HFF-Myc (cell line): ENCODE measurements at regions not wholly inside any gene's neighbourhood (a gene's known extent, or its start where the extent isn't known, plus 50 kb on each side); places are given as distances from the start of the nearest gene placed in this dataset.
"Not testable (repeated sequence)": the region's sequence is repeated elsewhere in the genome, so short reads cannot be mapped to it uniquely, and the experiment has no call there.

Experiments
- DNase-seq: peaks from one replicate; pipeline ENCODE4 v3.0.0-alpha.2; 2011; ENCODE audit warnings: low read depth; ENCODE audit errors: extremely low read depth
- H3K4me3 ChIP-seq: replicated peaks from 2 replicates; pipeline ENCODE4 v1.5.1; 2011; ENCODE audit warnings: low read depth, mild to moderate bottlenecking, control low read depth, low read length
- TF ChIP-seq, protein P1 (sequence below): IDR thresholded peaks from 2 replicates; pipeline ENCODE4 v1.5.1; 2012; ENCODE audit warnings: mild to moderate bottlenecking, low read depth, low read length, control low read depth; ENCODE audit errors: missing control alignments

DNA sequence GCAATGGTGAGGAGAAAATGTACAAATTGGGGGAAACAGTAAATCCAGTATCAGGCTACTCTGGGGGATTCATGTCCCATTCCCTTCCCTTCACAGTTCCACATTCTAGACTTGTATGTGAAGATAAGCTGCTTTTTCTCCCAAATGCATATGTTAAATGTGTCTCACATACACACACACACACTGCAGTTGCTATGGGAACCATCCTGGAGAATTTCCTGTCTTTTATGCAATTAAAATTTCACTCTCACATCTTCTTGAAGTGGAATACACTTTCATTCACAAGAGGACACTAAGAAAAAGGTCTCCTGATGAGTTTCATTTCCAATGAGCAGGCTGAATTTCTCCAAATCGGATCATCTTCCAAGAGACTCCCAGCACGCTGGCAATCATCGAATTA is 366.0 kb downstream of the LRATD1 start:
- TF ChIP-seq, protein P1, sequence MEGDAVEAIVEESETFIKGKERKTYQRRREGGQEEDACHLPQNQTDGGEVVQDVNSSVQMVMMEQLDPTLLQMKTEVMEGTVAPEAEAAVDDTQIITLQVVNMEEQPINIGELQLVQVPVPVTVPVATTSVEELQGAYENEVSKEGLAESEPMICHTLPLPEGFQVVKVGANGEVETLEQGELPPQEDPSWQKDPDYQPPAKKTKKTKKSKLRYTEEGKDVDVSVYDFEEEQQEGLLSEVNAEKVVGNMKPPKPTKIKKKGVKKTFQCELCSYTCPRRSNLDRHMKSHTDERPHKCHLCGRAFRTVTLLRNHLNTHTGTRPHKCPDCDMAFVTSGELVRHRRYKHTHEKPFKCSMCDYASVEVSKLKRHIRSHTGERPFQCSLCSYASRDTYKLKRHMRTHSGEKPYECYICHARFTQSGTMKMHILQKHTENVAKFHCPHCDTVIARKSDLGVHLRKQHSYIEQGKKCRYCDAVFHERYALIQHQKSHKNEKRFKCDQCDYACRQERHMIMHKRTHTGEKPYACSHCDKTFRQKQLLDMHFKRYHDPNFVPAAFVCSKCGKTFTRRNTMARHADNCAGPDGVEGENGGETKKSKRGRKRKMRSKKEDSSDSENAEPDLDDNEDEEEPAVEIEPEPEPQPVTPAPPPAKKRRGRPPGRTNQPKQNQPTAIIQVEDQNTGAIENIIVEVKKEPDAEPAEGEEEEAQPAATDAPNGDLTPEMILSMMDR, result no peak
- DNase-seq, result no peak
- no peak overlapping the region for H3K4me3 ChIP-seq

DNA sequence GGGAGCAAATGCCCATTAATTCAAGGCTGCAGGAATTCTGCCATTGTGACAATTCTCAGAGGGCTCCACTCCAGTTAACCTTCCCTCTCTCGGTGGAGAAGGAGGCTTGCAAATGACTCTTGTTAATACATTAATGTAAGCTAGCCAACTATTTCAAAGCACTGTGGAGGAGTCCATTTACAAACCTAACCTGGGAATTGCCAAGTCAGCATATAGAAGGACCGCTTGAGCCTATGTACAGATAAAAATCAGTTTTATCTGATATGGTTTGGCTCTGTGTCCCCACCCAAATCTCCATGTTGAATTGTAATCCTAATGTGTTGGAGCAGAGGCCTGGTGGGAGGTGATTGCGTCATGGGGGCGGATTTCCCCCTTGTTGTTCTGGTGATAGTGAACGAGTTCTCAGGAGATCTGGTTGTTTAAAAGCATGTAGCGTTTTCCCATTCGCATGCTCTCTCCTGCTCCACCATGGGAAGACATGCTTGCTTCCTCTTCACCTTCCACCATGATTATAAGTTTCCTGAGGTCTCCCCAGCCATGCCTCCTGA is 366.7 kb downstream of the LRATD1 start:
- no peak for DNase-seq
- H3K4me3 ChIP-seq, result no peak overlapping the region
- TF ChIP-seq, protein P1, result no peak

DNA sequence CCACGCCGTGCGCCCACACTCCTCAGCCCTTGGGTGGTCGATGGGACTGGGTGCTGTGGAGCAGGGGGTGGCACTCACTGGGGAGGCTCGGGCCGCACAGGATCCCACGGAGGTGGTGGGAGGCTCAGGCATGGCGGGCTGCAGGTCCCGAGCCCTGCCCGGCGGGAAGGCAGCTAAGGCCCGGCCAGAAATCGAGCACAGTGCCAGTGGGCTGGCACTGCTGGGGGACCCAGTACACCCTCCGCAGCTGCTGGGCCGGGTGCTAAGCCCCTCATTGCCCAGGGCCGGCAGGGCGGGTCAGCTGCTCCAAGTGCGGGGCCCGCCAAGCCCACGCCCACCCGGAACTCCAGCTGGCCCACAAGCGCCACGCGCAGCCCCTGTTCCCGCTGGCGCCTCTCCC is 370.0 kb downstream of the LRATD1 start:
- H3K4me3 ChIP-seq, DNase-seq: not testable (repeated sequence)

DNA sequence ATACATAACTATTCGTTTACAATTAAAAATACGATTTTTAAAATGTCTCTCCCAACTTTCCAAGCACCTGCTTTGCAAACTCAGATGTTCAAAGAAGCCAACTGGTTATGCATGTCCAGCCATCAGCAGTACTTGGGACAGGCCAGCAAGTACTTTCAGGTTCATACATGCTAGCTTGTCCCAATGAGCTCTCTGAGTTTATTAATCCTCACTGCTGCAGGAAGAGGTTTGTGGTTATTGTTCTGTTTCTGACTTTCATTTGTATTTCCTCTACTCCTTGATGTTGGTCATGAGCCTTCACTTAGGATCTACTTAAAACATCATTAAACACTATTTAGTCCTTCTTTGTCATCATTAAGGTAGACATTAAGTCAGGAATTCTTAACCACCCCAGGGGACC is 374.1 kb downstream of the LRATD1 start:
- no peak for DNase-seq
- H3K4me3 ChIP-seq, result no peak overlapping the region
- TF ChIP-seq, protein P1, result no peak

DNA sequence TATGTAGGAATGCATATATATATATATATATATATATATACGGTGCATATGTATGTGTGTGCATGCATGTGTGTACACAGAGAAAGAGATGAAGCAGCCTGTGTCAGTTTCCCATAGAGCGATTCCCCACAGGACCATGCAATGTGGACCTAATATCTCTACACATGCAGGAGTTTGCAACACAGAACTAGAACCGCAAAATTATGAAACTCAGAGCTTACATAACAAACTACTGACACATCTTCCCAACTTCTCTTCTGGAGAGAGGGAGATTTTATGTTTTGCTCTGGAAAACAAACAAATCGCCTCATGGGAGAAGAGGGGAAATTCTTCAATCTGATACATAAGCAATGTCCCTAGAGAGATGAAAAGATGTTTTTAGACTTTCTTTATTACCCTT is 377.2 kb downstream of the LRATD1 start:
- H3K4me3 ChIP-seq, result no peak overlapping the region
- TF ChIP-seq, protein P1, result no peak
- no peak for DNase-seq

DNA sequence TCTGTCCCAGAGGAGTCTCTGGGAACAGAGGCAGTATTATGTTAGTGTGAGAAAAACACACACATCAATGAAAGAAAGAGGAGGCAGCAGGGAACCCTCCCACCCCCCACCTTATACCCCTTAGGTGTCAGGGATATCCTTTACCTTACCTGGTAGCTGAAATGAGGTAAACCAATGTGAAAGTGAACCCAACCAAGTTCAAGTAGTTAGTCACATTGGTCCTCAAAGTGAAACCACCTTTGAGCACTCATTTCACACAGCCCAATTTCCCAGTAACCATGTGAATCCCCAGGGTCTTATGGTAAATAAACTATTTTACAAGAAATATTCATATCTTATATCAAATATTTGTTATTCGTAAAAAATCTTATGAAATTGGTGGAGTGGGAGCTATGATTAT is 377.8 kb downstream of the LRATD1 start:
- TF ChIP-seq, protein P1, result no peak
- no peak for DNase-seq
- H3K4me3 ChIP-seq, result no peak overlapping the region

DNA sequence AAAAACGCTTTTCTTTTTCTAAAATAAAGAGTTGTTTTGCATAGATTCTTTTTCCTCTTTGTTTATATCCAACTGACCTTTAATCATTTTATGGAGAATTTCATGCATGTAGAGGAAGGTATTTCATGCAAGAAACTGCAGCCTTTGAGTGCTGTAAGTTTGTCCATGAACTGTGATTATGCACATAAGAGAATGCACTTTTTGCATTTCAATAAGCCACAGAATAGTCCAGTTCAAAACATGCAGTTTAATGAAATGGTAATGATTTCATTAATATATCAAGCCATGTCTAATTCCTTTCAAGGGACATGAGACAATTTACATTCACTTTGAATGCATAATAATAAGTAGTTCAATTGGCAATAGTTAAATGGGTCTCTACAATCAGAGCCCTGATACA is 386.3 kb downstream of the LRATD1 start:
- TF ChIP-seq, protein P1, result no peak
- no peak overlapping the region for H3K4me3 ChIP-seq
- DNase-seq, result no peak
